Loucy (cell line): ENCODE measurements at regions not wholly inside any gene's neighbourhood (a gene's known extent, or its start where the extent isn't known, plus 50 kb on each side); places are given as distances from the start of the nearest gene placed in this dataset.

Experiments
- H2AFZ ChIP-seq: fragments of 200-600 bp; sonication (generic); 2 replicates; pipeline ENCODE4 v1.6.0; 2016; ENCODE audit warnings: antibody characterized with exemption, mild to moderate bottlenecking, low read length, moderate library complexity
- H3F3A ChIP-seq: fragments of 200-600 bp; 2 replicates; pipeline ENCODE4 v1.6.0; 2016; ENCODE audit warnings: antibody characterized with exemption, low read depth, mild to moderate bottlenecking
- H3K27me3 ChIP-seq: fragments of 200-600 bp; sonication (generic); 2 replicates; pipeline ENCODE4 v1.6.1; 2014; ENCODE audit warnings: low read length, mild to moderate bottlenecking; ENCODE audit not compliant: insufficient read depth, poor library complexity, severe bottlenecking
- H3K36me3 ChIP-seq: fragments of 200-600 bp; sonication (generic); 2 replicates; pipeline ENCODE4 v1.6.1; 2016; ENCODE audit warnings: low read length; ENCODE audit not compliant: insufficient read depth
- H3K4me1 ChIP-seq: fragments of 200-600 bp; sonication (generic); 2 replicates; pipeline ENCODE4 v1.5.1; 2014; ENCODE audit warnings: low read length, mild to moderate bottlenecking; ENCODE audit not compliant: insufficient read depth, poor library complexity, severe bottlenecking
- H3K4me2 ChIP-seq: fragments of 200-600 bp; sonication (generic); 2 replicates; pipeline ENCODE4 v1.6.0; 2014; ENCODE audit warnings: antibody characterized with exemption, low read length, low read depth, mild to moderate bottlenecking; ENCODE audit not compliant: poor library complexity, severe bottlenecking
- H3K4me3 ChIP-seq: fragments of 200-600 bp; sonication (generic); 2 replicates; pipeline ENCODE4 v1.5.1; 2014; ENCODE audit warnings: low read length, mild to moderate bottlenecking, mixed read lengths; ENCODE audit not compliant: poor library complexity, severe bottlenecking
- H3K79me2 ChIP-seq: fragments of 200-600 bp; sonication (generic); 2 replicates; pipeline ENCODE4 v1.6.1; 2014; ENCODE audit warnings: low read length; ENCODE audit not compliant: insufficient read depth
- H3K9ac ChIP-seq: fragments of 200-600 bp; sonication (generic); 2 replicates; pipeline ENCODE4 v1.6.0; 2014; ENCODE audit warnings: mild to moderate bottlenecking, low read depth, low read length, moderate library complexity; ENCODE audit not compliant: poor library complexity, severe bottlenecking
- H3K9me2 ChIP-seq: fragments of 200-600 bp; sonication (generic); replicated peaks from 2 replicates; pipeline ENCODE4 v1.6.1; 2016; ENCODE audit warnings: low read depth, low read length, mixed read lengths
- H3K9me3 ChIP-seq: fragments of 200-600 bp; sonication (generic); 2 replicates; pipeline ENCODE4 v1.6.1; 2014; ENCODE audit warnings: mild to moderate bottlenecking, antibody characterized with exemption, low read length, low read depth; ENCODE audit not compliant: insufficient read depth
- H4K20me1 ChIP-seq: fragments of 200-600 bp; sonication (generic); 2 replicates; pipeline ENCODE4 v1.6.0; 2014; ENCODE audit warnings: antibody characterized with exemption, low read length, mild to moderate bottlenecking; ENCODE audit not compliant: insufficient read depth, poor library complexity, severe bottlenecking
- EZH2phosphoT487 ChIP-seq: fragments of 200-600 bp; IDR thresholded peaks from 2 replicates; pipeline ENCODE4 v1.6.1; 2018; ENCODE audit warnings: antibody characterized with exemption, mild to moderate bottlenecking, moderate library complexity, borderline replicate concordance
- TF ChIP-seq, protein P1 (sequence below): fragments of 200-600 bp; sonication (generic); conservative IDR thresholded peaks from 2 replicates; pipeline ENCODE4 v1.5.1; 2014; ENCODE audit warnings: mild to moderate bottlenecking, antibody characterized with exemption, low read length

DNA sequence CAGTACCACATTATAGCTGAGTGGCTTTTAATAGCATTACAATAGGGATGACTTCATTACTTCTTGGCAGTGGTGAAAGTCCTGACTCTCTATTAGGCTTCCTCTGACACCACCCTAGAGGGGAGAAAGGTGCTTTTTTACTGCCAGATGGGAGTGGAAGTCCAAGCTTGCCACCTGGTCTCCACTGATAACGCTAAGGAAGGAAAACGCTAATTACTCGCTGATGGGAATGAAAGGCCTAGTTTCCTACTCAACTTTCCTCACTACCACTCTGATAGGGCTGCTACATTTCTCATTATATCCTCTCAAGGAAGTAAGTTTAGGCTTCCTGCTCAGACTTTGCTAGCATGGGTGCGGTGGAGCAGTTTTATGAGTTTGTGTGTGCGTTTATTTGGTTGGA, 62.3 kb upstream of the PAGE3 start:
- TF ChIP-seq, protein P1, sequence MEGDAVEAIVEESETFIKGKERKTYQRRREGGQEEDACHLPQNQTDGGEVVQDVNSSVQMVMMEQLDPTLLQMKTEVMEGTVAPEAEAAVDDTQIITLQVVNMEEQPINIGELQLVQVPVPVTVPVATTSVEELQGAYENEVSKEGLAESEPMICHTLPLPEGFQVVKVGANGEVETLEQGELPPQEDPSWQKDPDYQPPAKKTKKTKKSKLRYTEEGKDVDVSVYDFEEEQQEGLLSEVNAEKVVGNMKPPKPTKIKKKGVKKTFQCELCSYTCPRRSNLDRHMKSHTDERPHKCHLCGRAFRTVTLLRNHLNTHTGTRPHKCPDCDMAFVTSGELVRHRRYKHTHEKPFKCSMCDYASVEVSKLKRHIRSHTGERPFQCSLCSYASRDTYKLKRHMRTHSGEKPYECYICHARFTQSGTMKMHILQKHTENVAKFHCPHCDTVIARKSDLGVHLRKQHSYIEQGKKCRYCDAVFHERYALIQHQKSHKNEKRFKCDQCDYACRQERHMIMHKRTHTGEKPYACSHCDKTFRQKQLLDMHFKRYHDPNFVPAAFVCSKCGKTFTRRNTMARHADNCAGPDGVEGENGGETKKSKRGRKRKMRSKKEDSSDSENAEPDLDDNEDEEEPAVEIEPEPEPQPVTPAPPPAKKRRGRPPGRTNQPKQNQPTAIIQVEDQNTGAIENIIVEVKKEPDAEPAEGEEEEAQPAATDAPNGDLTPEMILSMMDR: no peak
- TF ChIP-seq EZH2phosphoT487: no peak
- no peaks in the 10 kb centered on the region for H3K27me3 ChIP-seq

DNA sequence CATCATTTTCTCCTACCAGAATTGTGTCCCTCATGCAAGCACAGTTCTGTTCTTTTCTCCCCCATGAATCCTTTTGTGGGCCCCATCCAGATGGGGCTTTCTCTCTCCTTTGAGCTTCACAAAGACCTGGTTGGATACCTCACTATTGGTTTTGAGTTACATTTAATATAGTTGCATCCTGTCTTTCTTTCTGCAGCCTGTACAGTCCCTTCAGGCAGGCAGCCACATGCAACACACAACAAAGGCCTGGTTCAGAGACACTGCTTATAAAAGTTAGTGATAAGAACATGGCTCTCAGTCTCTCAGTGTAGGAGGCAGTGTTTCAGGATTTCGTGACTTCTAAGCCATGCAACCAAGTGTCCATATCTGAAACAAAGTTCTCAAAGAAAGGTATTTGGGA, 70.6 kb upstream of the PAGE3 start:
- Histone ChIP-seq H3K27me3 (no peaks in the 10 kb centered on the region), H3K4me3 (no peak overlapping the region), H3F3A (no peaks in the 10 kb centered on the region), H3K9ac (no peak overlapping the region), H3K79me2 (no peaks in the 10 kb centered on the region), H2AFZ (no peak overlapping the region), H3K9me2 (no peaks in the 10 kb centered on the region), H3K36me3 (no peaks in the 10 kb centered on the region), H3K4me2 (no peak overlapping the region), H4K20me1 (no peaks in the 10 kb centered on the region), H3K4me1 (no peaks in the 10 kb centered on the region), H3K9me3 (no peaks in the 10 kb centered on the region)
- TF ChIP-seq, protein P1: no peak
- no peak for TF ChIP-seq EZH2phosphoT487

More for the DNA sequence above, 62.3 kb upstream of the PAGE3 start:
- H3K9ac ChIP-seq: no peak overlapping the region
- H3F3A ChIP-seq: no peaks in the 10 kb centered on the region
- H2AFZ ChIP-seq: no peak overlapping the region
- no peaks in the 10 kb centered on the region for H4K20me1 ChIP-seq
- no peak overlapping the region for H3K4me3 ChIP-seq
- no peaks in the 10 kb centered on the region for H3K79me2 ChIP-seq
- no peaks in the 10 kb centered on the region for H3K9me3 ChIP-seq
- H3K9me2 ChIP-seq: no peaks in the 10 kb centered on the region
- H3K36me3 ChIP-seq: no peaks in the 10 kb centered on the region
- H3K4me2 ChIP-seq: no peak overlapping the region
- H3K4me1 ChIP-seq: no peaks in the 10 kb centered on the region

DNA sequence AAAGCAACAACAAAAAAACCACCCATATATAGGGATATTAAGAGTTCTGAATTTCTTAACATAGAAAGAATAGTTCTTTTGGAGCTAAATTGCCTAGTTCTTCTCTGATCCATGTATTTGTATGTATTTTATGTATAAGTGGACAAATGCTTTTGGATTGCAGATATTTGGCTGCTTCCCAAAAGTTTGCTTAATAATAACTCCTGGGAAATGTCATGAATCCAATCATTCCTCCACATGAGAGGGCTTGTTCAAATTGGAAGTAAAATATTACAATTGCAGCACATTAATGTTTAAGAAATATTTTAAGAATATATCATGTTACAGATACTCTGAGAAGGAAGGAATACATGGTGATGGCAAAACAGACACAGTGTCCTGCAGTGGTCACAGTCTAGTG, 71.5 kb upstream of the PAGE3 start:
- Histone ChIP-seq H3K9ac (no peak overlapping the region), H3K9me2 (no peaks in the 10 kb centered on the region), H3K79me2 (no peaks in the 10 kb centered on the region), H3K4me2 (no peak overlapping the region), H4K20me1 (no peaks in the 10 kb centered on the region), H3K4me3 (no peak overlapping the region), H3K4me1 (no peaks in the 10 kb centered on the region), H3F3A (no peaks in the 10 kb centered on the region), H3K9me3 (no peaks in the 10 kb centered on the region), H2AFZ (no peak overlapping the region), H3K27me3 (no peaks in the 10 kb centered on the region), H3K36me3 (no peaks in the 10 kb centered on the region)
- TF ChIP-seq, protein P1: no peak
- no peak for TF ChIP-seq EZH2phosphoT487
